ENCODE measurements at regions not wholly inside any gene's neighbourhood (a gene's known extent, or its start where the extent isn't known, plus 50 kb on each side); places are given as distances from the start of the nearest gene placed in this dataset.

DNA sequence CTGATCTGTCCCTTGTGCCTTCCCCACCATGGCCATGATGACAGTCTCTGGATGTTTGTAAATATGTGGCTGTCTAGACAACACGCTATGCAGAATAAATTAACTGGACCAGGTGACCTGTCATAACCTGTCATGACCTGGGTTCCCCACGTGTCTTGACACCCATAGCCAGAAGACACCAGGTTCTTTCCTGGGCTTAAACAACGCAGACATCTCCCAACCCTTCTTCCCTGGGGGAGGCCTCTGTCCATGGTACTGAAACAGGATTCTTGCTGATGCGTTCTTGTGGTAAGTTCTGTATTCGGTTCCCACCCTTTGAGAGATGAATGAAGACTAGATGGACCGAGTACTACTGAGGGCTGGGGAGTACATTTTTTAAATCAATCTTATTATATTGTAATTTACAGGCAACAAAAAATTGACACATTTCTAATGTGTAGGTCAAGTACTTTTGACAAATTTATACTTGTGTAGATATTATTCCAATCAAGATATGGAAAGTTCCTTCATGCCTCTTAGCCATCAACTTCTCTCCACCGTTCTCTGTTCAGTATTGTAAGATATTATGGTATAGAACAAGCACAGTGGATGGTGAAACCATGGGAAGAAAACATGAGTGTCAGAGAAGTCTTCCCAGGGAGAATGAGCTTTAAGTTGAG, 738.8 kb downstream of the PTPRU start:
- DNase-seq, result peak in 1 of 2 experiments; percentile 0

DNA sequence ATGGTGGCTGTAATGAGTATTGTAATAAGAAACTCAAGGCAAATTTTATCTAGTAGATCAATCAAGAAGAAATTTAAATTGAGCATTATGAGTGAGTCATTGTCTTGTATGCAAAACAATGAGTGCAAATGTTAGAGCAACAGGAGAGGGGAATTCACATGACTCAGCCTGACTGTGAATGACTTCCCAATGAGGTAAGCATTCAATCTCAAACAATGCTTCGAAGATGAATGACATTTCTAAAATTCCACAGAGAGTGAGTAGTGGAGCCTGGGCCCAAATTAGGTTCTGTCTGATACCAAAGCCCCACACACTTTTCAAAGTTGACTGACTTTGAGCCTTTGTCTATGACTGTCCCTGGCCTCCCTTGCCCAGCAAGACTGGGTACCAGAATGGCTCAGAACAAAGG, 738.0 kb downstream of the PTPRU start:
- no peak for DNase-seq

DNA sequence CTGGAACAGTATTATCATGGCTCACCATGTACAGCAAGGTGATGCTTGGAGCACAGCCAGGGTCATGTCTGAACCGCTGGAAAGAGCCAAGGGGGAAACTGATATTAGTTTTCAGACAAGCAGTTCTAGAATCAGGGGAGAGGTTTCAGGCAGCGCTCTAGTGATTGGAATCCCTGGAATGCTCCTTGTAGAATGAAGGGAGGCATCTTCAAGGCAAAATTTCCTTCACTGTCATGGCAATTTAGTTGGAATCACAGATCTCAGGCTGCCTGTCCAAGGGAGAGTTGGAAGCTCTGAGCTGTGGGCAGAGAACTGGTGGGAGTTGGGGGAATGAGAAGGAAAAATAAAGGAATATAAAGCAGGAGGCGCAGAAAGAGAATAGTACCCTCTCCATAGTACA, 737.1 kb downstream of the PTPRU start:
- no peak for DNase-seq

DNA sequence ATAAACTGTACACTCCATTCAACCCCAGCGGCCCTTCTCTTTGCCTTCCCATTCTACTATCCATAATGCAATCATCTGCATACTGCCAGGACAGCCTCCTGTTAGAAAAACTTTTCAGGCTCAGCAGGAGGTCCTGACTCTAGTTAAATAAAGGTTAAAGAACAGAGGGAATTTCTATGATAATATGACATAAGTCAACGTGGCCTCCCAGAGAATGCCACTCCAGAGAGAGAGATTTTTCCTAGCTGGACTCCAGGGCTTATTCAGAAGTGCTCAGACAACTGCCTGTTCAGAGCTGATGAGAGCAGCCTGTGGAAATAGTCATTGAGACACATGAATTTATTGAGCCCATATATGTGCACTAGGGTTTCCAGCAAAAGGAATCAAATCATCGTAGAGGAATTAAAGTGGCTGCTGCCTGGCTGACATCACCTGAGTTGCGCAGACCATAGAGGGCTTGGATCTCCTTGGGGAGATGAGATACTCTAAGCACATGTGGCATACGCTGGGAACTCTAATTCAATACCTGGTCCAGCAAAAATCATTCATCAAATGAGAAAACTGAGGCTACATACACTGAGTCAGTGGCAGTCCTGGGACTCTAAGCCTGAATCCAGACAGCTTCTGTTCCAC, 736.2 kb downstream of the PTPRU start:
- no peak for DNase-seq

DNA sequence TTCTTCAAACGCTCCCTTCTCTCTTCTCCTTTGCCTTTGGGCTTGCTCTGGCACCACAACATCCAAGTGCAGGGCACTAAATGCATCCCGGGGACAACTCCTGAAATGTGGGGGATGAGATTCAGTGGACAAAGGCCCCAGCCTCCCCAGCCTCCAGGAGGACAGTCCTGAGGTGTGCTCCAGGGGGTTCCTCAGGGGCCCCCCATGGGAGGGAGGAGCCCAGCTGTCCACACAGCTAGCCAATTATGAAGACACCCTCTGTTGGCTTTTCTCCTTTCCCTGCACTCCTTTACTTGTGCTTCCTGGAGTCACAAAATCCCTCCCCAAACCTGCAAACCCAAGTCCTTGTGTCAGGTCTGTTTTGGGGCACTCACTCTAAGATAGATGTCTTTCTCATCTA, 735.4 kb downstream of the PTPRU start:
- no peak for DNase-seq

DNA sequence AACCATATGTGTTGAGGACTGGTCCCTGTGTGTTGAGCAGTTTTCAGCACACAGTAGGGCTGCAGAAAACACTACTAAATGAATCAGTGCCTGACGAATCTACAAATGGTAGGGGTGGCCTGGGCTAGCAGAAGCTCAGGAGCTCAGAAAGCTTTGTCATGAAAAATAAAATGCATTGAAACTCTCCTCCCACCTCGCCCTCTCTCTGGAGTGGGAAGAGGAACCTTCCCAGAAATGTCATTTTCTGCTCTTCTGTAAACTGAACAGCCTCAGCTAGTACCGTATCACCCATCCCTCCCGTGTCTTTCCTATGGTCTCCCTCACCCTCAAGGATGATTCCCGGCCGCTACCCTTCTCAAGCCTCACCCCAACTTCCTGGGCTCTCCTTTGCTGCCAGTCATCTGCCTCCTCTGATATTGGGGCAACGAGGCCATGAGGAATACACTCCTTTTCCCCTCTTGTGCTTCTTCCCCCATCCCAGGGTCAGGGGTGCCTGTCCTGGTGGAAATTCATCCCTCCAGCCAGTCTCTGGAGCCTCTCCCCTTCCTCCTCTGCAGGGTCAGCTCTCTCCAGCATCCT, 734.5 kb downstream of the PTPRU start:
- DNase-seq, result no peak

DNA sequence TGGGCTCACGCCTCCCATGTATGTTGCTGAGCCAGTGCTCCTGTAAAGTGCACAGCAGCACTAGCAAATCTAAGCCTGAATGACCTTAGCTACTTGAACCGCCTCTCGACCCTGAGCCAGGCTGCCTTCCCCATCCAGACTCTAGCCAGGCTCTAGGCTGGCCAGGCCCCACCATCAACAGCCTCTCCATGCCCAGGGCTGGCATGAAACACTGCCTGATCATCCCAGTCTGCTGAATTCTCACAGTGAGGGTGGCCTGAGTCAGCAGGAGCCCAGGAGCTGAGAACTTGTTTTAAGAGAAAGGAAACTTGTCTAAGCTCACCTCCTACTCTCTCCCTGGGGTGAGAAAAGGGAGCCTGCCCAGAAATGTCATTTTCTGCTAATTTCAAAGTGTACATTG, 733.3 kb downstream of the PTPRU start:
- DNase-seq, result no peak

DNA sequence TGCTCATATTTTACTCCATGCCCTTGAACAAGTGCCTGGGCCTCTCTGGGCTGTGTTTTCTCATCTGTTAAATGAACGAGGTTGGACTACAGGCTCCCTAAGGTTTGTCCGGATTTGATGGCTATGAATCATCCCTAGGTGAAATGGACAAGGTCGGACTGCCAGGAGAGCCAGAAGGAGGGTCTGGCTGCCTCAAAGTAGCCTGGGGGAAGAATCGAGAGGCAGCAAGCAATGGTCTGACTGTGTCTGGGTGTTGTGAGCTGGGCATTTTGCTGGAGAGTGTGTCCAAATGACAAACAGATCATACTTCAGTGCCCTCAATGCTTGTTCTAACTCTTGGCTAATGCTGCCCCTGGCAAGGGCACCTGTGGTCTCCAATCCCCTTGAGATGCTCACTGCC, 730.9 kb downstream of the PTPRU start:
- no peak for DNase-seq

DNA sequence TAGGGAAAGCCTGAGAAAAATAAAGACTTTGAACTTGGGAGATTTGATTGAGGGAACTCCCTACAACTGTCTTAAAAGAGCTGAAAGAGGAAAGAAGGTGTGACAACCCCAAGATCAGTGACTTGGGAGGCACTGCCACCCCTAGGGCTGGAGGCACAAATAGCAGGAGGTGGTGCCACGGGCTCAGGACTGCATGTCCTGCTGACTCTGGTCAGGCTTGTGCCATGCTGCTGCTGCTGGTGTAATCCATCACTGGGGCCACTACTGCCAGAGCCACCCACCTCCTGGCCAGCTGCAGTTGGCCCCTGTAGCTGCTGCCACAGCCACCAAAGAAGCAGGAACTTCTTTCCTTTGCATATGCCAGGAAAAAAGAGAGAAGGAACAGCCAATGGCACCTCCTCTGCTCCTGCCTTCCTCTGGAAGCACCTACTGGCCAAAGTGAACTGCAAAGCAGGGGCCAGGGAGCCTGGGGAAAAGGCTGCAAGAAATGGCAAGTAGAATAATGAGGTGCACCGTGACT, 730.3 kb downstream of the PTPRU start:
- DNase-seq, result no peak

DNA sequence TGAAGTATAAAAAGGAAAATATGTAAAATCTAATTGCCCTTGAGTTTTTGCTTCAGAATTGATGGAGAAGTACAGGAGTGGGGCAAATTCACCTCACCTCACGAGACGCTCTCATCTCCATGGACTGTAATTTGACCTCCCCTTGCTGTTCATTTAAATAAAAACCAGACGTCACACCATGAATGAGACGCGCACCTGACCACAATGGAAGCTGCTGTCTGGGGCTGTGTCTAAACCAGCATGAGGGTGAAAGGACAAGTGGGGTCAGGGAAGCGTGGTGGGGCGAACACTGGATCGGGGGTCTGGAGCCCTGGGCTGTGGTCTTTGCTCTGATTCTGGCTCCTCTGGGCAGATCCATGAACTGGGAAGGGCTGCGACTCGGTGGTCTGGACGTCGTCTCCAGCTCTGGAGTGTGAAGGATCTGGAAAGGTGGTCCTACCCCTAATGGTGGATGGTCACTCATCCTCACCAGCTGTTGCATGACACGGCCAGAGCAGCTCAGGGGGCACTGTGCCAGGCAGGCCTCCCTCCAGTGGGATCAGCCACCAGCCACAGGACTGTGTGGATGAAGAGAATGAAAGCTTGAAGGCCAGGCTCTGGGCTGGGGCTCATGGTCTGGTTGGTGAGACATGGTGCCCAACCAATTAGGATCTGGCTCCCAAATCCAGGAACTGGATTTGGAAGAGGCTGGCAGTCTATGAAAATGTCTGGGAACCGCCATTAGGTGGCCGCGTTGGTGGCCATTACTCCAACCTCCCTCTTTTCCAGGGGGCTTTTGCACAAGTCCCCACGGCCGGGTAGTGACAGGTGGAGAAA, 728.6 kb downstream of the PTPRU start:
- no peak for DNase-seq

DNA sequence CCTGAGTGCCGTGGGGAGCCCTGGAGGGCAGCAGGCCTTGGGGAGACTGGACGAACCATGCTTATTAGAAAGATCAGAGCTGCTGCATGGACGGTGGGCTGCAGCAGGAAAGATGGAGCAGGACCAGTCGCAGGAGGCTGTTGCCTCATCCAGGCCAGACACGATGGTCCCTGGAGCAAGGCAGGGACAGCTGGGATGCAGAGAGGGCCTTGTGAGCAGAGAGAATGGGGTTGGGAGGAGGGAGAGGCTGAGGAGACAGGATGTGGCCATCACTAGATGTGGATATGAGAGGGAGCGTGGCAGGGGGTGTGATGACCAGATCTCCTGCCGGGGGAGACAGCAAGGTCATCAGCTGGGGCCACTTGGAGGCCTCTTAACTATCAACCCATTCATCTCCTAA, 727.6 kb downstream of the PTPRU start:
- no peak for DNase-seq

DNA sequence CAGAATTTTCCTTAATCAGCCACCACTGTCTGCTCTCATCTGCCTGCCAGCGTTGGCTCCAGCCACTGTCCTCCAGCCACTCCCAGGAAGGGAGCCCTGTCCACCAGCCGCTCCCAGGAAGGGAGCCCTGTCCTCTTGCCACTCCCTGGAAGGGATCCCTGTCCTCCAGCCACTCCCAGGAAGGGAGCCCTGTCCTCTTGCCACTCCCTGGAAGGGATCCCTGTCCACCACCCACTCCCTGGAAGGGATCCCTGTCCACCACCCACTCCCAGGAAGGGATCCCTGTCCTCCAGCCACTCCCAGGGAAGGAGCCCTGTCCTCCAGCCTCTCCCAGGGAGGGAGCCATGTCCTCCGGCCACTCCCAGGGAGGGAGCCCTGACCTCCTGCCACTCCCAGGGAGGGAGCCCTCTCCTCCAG, 726.5 kb downstream of the PTPRU start:
- peak; percentile 24 to 31 for DNase-seq

DNA sequence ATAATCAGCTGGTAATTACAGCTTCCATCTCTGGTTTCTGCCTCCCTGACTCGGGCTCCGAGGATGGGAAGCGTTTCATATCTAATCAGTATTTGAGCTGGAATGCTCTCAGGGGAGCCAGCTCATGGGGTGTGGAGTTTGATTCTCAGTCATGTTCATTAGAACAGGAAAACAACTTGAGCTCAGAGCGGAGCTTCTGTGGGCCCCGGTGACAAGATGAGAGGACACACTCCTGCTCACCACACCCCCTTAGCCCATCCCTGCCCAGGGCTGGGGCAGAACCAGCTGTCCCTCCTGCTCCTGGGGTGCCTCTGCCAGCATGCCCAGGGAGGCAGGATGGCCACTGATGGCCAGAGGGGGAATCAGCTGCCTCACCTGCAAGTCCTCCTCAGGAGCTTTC, 726.0 kb downstream of the PTPRU start:
- no peak for DNase-seq

DNA sequence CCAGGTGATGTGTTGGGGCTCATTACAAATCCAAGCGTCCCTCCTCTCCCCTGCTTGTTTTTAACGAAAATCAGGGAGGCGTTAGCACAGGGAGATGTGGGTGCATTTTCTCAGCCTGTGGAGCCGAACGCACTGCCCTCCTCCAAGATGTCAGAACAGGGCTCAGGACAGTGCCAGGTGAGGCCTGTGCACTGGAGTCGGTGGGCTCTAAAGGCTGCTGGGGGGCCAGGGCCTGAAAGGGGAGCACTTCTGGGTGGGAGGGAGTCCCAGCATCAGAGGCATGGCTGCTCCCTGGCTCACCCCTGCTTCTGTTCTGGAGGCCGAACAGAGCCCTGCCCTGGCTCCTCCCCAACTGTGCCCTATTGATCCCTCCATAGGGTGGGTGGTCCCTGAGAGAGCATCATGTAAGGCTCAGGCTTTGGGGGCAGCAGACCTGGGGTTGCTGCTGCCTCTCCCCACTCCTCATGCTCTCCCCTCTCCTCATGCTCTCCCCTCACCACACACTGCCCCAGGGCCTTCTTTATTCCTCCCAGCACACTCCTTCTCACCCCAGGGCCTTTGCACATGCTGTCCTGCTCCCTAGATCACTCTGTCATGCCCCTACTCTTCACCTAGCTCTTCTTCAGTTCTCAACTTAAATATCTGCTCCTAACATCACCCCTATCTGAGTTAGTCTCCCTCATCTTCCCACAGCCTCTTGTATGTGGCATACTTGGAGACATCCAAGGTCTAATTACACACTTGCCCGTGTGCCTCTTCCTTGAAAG, 725.2 kb downstream of the PTPRU start:
- DNase-seq, result no peak

DNA sequence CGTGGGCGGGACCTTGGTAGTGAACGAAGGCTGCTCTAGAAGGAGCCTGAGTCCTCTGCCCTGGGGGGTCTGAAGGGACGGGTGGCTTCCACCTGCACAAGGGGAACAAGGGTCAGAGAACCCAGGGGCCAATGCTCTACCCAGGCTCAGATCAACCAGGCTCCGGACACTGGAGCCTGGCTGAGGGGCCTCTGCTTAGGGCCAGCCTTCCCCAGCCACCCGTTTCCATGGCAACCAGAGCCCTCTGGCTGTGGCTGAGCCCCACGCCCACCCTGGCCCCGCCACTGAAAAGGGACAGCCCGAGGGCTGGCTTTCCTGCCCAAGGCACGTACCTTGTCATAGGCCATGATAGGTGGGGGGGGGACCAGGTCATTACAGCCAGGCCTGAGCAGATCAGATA, 724.6 kb downstream of the PTPRU start:
- DNase-seq, result no peak

DNA sequence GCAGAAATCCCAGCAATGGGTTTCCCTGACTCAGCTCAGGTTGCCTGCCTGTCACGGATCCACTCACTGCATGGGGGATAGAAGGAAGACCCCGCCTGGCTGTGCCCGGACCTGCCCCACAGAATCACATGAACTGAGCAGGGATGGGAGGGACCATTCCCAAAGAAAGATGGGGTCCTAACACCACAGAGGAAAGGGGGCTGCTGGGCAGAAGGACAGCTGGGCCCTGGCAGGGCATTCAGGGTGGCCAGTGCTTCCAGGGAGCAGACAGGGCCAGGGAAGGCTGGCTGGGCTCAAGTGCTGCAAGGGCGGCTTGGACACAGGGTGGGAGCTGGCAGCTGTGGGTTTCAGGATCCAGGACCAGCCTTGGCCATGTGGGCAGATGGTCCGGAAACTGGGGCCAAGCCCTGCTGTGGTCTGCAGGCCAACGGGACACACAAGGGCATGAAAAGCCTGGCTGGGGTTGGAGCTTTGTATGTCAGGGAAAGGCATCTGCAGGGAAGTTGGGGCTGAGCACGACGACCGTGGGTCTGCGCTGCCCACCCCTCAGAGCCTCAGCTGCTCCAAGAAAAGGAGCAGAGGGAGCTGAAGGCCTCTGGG, 723.9 kb downstream of the PTPRU start:
- DNase-seq, result no peak

DNA sequence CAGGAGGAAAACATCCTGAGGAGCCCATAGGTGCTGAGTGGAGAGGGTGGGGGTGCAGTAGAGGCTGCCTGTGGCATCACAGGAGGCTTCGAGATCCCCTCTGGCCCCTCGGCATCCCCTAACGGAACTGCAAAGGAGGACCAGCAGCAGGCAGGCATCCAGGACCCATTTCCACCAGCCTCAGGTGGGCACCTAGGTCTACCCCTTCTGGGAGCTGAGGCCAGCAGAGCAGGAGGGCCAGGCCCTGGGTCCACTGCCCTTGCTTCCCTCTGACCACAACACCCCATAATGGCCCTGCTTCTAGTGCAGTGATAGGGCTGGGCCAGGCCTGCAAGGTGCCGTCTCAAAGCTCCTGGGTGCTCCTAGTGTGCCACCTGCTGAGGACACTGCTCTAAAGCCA, 723.0 kb downstream of the PTPRU start:
- DNase-seq, result no peak

DNA sequence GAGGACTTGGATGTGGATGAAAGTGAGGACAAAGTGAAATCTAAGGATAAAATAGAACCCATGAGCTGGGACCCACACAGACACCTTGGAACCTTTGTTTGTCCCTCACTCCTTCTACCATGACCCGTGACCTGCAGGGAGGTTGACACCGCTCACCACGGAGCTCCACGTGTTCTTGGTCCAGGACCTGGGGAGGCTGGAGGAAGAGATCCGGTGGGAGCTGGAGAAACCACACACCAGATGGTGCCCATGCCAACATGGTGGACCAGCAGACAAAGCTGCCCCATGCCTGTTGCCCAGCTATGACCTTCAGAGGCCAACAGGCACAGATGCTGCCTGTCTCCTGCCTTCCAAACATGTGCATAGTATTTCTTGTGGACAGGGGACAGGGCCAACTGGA, 721.9 kb downstream of the PTPRU start:
- no peak for DNase-seq

DNA sequence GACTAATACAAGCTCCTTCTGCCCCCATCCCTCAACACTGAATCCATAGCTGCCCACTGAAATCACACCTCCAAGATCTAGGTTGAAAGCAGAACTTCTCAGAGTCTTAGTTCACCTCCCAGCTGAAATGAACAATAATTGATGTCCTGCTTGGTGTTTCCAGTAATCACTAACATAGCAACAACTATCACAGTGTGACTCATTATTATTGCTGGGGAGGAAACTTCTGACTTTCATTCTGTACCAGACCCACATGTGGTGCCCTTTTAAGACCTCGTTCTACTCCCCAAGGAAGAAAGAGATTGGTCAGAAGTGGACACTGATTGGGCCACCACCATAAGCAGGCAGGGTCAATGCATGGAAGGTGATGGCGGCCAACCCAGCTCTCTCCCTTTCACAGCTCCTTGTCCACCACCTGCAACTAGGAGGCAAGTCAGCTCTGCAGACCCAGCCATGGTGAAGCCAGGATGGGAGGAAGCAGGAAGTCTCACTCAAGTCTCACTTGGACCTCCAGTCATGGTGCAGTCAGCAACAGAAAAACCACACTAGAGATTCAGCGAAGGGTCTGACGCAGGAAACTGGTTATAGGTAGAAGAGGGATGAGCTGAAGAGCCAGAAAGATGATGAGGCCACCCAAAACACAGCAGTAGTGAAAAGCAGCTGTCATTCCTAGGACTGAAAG, 720.2 kb downstream of the PTPRU start:
- DNase-seq, result no peak

DNA sequence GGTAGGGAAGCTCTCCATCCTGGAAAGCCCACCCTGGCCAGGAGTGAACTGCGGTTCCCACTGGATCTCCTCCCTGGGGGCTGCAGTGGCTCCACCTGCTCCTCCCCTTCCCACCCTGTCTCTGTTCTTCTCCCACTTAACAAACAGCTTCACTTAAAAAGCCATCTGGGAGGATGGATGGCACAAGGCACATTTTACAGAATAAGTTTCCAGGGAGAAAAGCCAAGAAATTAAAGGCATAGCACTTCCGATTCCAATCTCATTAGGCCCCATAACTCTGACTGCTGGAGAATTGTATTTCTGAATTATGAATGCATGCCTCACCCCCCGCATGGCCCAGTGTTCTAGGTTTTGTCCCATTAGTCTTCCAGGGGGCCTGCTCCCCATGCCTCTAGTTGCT, 718.3 kb downstream of the PTPRU start:
- no peak for DNase-seq

DNA sequence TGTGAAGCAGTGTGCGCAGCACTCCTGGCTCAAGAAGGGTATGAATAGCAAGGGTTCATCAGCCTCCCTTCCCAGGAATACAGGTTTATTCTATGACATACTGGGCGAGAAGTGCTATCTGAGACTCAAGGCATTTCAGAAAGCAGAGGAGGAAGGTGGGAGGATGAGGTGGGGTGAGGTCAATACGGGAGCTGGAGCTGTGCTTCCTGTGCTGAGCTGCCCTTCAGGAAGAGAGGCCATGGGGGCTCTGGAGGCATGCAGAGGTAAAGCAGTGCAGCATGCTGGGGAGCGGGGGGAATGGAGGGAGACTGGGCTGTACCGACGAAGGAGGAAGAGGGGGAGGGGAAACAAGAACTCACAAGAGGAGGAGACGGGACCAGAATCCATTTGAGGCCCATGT, 717.6 kb downstream of the PTPRU start:
- DNase-seq, result no peak

DNA sequence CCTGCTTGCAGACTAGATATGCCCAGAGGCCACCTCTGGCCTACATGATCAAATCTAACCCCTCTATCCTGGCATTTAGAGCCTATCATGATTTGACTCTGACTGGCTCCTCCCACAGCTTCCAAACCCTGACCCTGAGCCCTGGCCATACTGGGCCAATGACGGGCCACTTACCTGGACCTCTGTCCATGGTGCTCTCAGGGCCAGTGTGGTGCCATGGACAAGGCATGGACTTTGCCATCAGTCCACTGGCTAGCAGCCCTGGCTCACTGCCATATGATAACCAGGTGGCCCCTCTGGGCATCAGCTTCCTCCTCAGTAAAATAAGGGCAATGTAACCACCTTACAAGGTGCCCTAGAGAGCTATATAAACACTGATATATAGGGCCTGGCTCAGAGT, 713.4 kb downstream of the PTPRU start:
- no peak for DNase-seq
